Liver (tissue), 3 donors: ENCODE measurements at regions not wholly inside any gene's neighbourhood (a gene's known extent, or its start where the extent isn't known, plus 50 kb on each side); places are given as distances from the start of the nearest gene placed in this dataset.

Source experiments
- ATF3 ChIP-seq: IDR thresholded peaks from 2 replicates; pipeline ENCODE4 v1.6.1; 2016; ENCODE audit warnings: antibody characterized with exemption
- CTCF ChIP-seq: fragments of 150-350 bp; IDR thresholded peaks from 2 replicates; pipeline ENCODE4 v1.5.1; 2017; ENCODE audit warnings: improper control_type of control experiment, low read depth, low read length; ENCODE audit not compliant: missing input control
- EGR1 ChIP-seq, 2 donors: IDR thresholded peaks; 2 replicates each; pipeline ENCODE4 v1.6.1; 2016 to 2018; ENCODE audit warnings: antibody characterized with exemption in 2 of 2, low read depth in 2 of 2
- GABPA ChIP-seq, 2 donors: IDR thresholded peaks in 1 of 2; conservative IDR thresholded peaks in 1 of 2; 2 replicates each; pipeline ENCODE4 v1.6.1; 2016; ENCODE audit warnings: antibody characterized with exemption in 2 of 2, mild to moderate bottlenecking in 1 of 2, moderate library complexity in 1 of 2
- HNF4A ChIP-seq, 2 donors: conservative IDR thresholded peaks; 2 replicates each; pipeline ENCODE4 v1.6.1; 2016; ENCODE audit warnings: antibody characterized with exemption in 2 of 2, mild to moderate bottlenecking in 2 of 2
- JUND ChIP-seq, 2 donors: IDR thresholded peaks; 2 replicates each; pipeline ENCODE4 v1.6.1; 2016; ENCODE audit warnings: antibody characterized with exemption in 2 of 2
- RAD21 ChIP-seq, 2 donors: IDR thresholded peaks; 2 replicates each; pipeline ENCODE4 v1.6.1; 2016; ENCODE audit warnings: antibody characterized with exemption in 2 of 2, mild to moderate bottlenecking in 2 of 2
- RXRA ChIP-seq, 2 donors: IDR thresholded peaks; 2 replicates each; pipeline ENCODE4 v1.6.1; 2017 to 2018; ENCODE audit warnings: antibody characterized with exemption in 2 of 2, mild to moderate bottlenecking in 1 of 2
- YY1 ChIP-seq: IDR thresholded peaks from 2 replicates; pipeline ENCODE4 v1.6.1; 2016; ENCODE audit warnings: antibody characterized with exemption, mild to moderate bottlenecking
- donor health status: healthy.
- donor health status: healthy.

- no peak for TF ChIP-seq CTCF
- no peak for TF ChIP-seq GABPA (IDR thresholded peaks at IDR 0.05 in 1 of 2, conservative IDR thresholded peaks at IDR 0.05 in 1 of 2)
- no peak for TF ChIP-seq ATF3
- no peak for TF ChIP-seq RAD21 (IDR thresholded peaks at IDR 0.05)
- TF ChIP-seq EGR1 (IDR thresholded peaks at IDR 0.05; ENCODE audit: low read depth in 2 of 2): no peak
- TF ChIP-seq JUND (IDR thresholded peaks at IDR 0.05): no peak
- no peak for TF ChIP-seq RXRA (IDR thresholded peaks at IDR 0.05)
- no peak for TF ChIP-seq HNF4A (conservative IDR thresholded peaks at IDR 0.05)
- TF ChIP-seq YY1: no peak
Observed at GRCh38 chr1:232566093-232566492, 63.8 kb downstream of the SIPA1L2 start.
